IMR-90 (cell line): ENCODE measurements at regions not wholly inside any gene's neighbourhood (a gene's known extent, or its start where the extent isn't known, plus 50 kb on each side); places are given as distances from the start of the nearest gene placed in this dataset.

Experiments used
- ATAC-seq: fragments of 200-7000 bp; cut with Tn5 transposase; 2 replicates; pipeline ENCODE4 v1.9.1; 2020; ENCODE audit warnings: low read depth, mild to moderate bottlenecking, moderate library complexity
- BruUV-seq: library from RNA; stranded (reverse); fragments of 400-500 nt; replicated peaks from 2 replicates; lab custom pipeline; 2021; lab: Mats Ljungman, UMichigan
- CTCF ChIA-PET: fragments of 300-600 bp; formaldehyde crosslinking; extraction: SDS; loops from one replicate; lab custom pipeline; 2021; ENCODE audit warnings: antibody characterized with exemption; lab: Yijun Ruan, JAX
- POLR2A ChIA-PET: fragments of 300-600 bp; sonication (Branson Sonifier 250); formaldehyde crosslinking; loops from one replicate; lab custom pipeline; 2022; ENCODE audit warnings: antibody characterized with exemption; ENCODE audit not compliant: unreplicated experiment; lab: Charles Lee
- DNase-seq: peaks from one replicate; pipeline ENCODE4 v3.0.0; 2013
- H2AFZ ChIP-seq: replicated peaks from 2 replicates; pipeline ENCODE3; 2013; ENCODE audit warnings: low read length, mild to moderate bottlenecking; ENCODE audit not compliant: poor library complexity
- H2AK5ac ChIP-seq: 2 replicates; pipeline ENCODE4 v1.6.1; 2013; ENCODE audit warnings: low read depth, low read length, inconsistent platforms
- H2AK9ac ChIP-seq: replicated peaks from 2 replicates; pipeline ENCODE3; 2013; ENCODE audit warnings: mild to moderate bottlenecking, low read depth, low read length, moderate library complexity; ENCODE audit not compliant: poor library complexity
- H2BK120ac ChIP-seq: 2 replicates; pipeline ENCODE4 v1.6.1; 2013; ENCODE audit warnings: low read depth, low read length, inconsistent platforms
- H2BK15ac ChIP-seq: 3 replicates; pipeline ENCODE4 v1.6.1; 2013; ENCODE audit warnings: low read depth, low read length, inconsistent platforms
- H2BK20ac ChIP-seq: 2 replicates; pipeline ENCODE4 v1.6.1; 2013; ENCODE audit warnings: low read depth, mild to moderate bottlenecking, inconsistent platforms, low read length, moderate library complexity
- H2BK5ac ChIP-seq: 2 replicates; pipeline ENCODE4 v1.6.1; 2013; ENCODE audit warnings: mild to moderate bottlenecking, low read depth, low read length, inconsistent platforms; ENCODE audit not compliant: poor library complexity, severe bottlenecking
- H3K14ac ChIP-seq: replicated peaks from 2 replicates; pipeline ENCODE4 v1.6.1; 2013; ENCODE audit warnings: low read depth, low read length, inconsistent platforms
- H3K18ac ChIP-seq: 2 replicates; pipeline ENCODE4 v1.6.1; 2013; ENCODE audit warnings: low read depth, low read length, control low read depth
- H3K23ac ChIP-seq: 2 replicates; pipeline ENCODE4 v1.6.1; 2013; ENCODE audit warnings: low read depth, low read length, inconsistent platforms
- H3K27ac ChIP-seq: 2 replicates; pipeline ENCODE4 v1.5.1; 2013; ENCODE audit warnings: mild to moderate bottlenecking, control low read depth, low read length; ENCODE audit not compliant: insufficient read depth
- H3K27me3 ChIP-seq: 2 replicates; pipeline ENCODE4 v1.6.1; 2013; ENCODE audit warnings: low read length; ENCODE audit not compliant: control insufficient read depth, insufficient read depth
- H3K36me3 ChIP-seq: 2 replicates; pipeline ENCODE4 v1.6.1; 2013; ENCODE audit warnings: low read length, mixed read lengths; ENCODE audit not compliant: control insufficient read depth, insufficient read depth
- H3K4ac ChIP-seq: 2 replicates; pipeline ENCODE4 v1.6.1; 2013; ENCODE audit warnings: low read depth, low read length, inconsistent platforms
- H3K4me1 ChIP-seq: 2 replicates; pipeline ENCODE4 v1.6.1; 2013; ENCODE audit warnings: low read length, mixed read lengths; ENCODE audit not compliant: control insufficient read depth, insufficient read depth
- H3K4me2 ChIP-seq: 2 replicates; pipeline ENCODE4 v1.6.1; 2013; ENCODE audit warnings: low read depth, mild to moderate bottlenecking, control low read depth, low read length, moderate library complexity
- H3K4me3 ChIP-seq: 2 replicates; pipeline ENCODE4 v1.5.1; 2013; ENCODE audit warnings: low read depth, mild to moderate bottlenecking, control low read depth, low read length, moderate library complexity; ENCODE audit not compliant: insufficient read depth
- H3K56ac ChIP-seq: 2 replicates; pipeline ENCODE4 v1.6.1; 2013; ENCODE audit warnings: low read length, inconsistent platforms; ENCODE audit not compliant: insufficient read depth; ENCODE audit errors: extremely low read depth
- H3K79me1 ChIP-seq, 2 experiments: 2 replicates each; pipeline ENCODE4 v1.6.1; 2013; ENCODE audit warnings: low read length in 2 of 2, inconsistent platforms in 1 of 2, low read depth in 1 of 2
- H3K9ac ChIP-seq: 2 replicates; pipeline ENCODE4 v1.6.1; 2013; ENCODE audit warnings: low read depth, low read length, control low read depth
- H3K9me1 ChIP-seq: 2 replicates; pipeline ENCODE4 v1.6.1; 2013; ENCODE audit warnings: low read length, inconsistent platforms; ENCODE audit not compliant: insufficient read depth
- H3K9me3 ChIP-seq: 2 replicates; pipeline ENCODE4 v1.6.1; 2013; ENCODE audit warnings: low read length; ENCODE audit not compliant: control insufficient read depth, insufficient read depth
- H4K20me1 ChIP-seq: 2 replicates; pipeline ENCODE4 v1.6.1; 2013; ENCODE audit warnings: low read length, inconsistent platforms; ENCODE audit not compliant: insufficient read depth
- H4K5ac ChIP-seq: 2 replicates; pipeline ENCODE4 v1.6.1; 2013; ENCODE audit warnings: mild to moderate bottlenecking, low read depth, low read length, control low read depth
- H4K8ac ChIP-seq, 2 experiments: 2 replicates each; pipeline ENCODE4 v1.6.1; 2013; ENCODE audit warnings: low read depth in 2 of 2, low read length in 2 of 2, control low read depth in 1 of 2, inconsistent platforms in 1 of 2
- H4K91ac ChIP-seq: 2 replicates; pipeline ENCODE4 v1.6.1; 2013; ENCODE audit warnings: low read depth, low read length, inconsistent platforms; ENCODE audit not compliant: insufficient read depth
- BHLHE40 ChIP-seq: fragments of 150-350 bp; IDR thresholded peaks from 2 replicates; pipeline ENCODE4 v1.6.1; 2016; ENCODE audit warnings: mild to moderate bottlenecking, low read depth, low read length
- CEBPB ChIP-seq: IDR thresholded peaks from 2 replicates; pipeline ENCODE4 v1.6.1; 2012; ENCODE audit warnings: low read depth, low read length, improper control_type of control experiment
- CHD1 ChIP-seq: IDR thresholded peaks from 2 replicates; pipeline ENCODE4 v1.6.1; 2012; ENCODE audit warnings: low read depth, low read length, improper control_type of control experiment
- CTCF ChIP-seq: conservative IDR thresholded peaks from 2 replicates; pipeline ENCODE4 v1.5.1; 2012; ENCODE audit warnings: mild to moderate bottlenecking, low read depth, low read length, improper control_type of control experiment
- ELK1 ChIP-seq: fragments of 150-350 bp; IDR thresholded peaks from 2 replicates; pipeline ENCODE4 v1.6.1; 2016; ENCODE audit warnings: low read depth, mild to moderate bottlenecking, low read length, moderate library complexity, borderline replicate concordance
- FOS ChIP-seq: fragments of 150-350 bp; IDR thresholded peaks from 2 replicates; pipeline ENCODE4 v1.6.1; 2016; ENCODE audit warnings: low read depth, low read length
- MAZ ChIP-seq: IDR thresholded peaks from 2 replicates; pipeline ENCODE4 v1.6.1; 2012; ENCODE audit warnings: low read depth, mild to moderate bottlenecking, low read length, improper control_type of control experiment, moderate library complexity, borderline replicate concordance
- MXI1 ChIP-seq: IDR thresholded peaks from 2 replicates; pipeline ENCODE4 v1.6.1; 2012; ENCODE audit warnings: low read depth, mild to moderate bottlenecking, low read length, moderate library complexity, borderline replicate concordance
- NFE2L2 ChIP-seq: fragments of 150-350 bp; IDR thresholded peaks from 2 replicates; pipeline ENCODE4 v1.6.1; 2016; ENCODE audit warnings: low read depth, mild to moderate bottlenecking, low read length
- POLR2A ChIP-seq: IDR thresholded peaks from 2 replicates; pipeline ENCODE4 v1.6.1; 2012; ENCODE audit warnings: mild to moderate bottlenecking, low read depth, low read length
- RCOR1 ChIP-seq: IDR thresholded peaks from 2 replicates; pipeline ENCODE4 v1.6.1; 2012; ENCODE audit warnings: mild to moderate bottlenecking, low read length, improper control_type of control experiment; ENCODE audit not compliant: insufficient replicate concordance
- RFX5 ChIP-seq: IDR thresholded peaks from 2 replicates; pipeline ENCODE4 v1.8.0; 2012; ENCODE audit warnings: low read depth, mild to moderate bottlenecking, low read length, moderate library complexity
- WGBS, 2 experiments: methylation state at CpG; one replicate each; pipeline versions ENCODE4 v1.1.5 to v1.1.7; 2013; ENCODE audit warnings: missing lambda C conversion rate in 2 of 2; ENCODE audit not compliant: insufficient read length in 1 of 2; ENCODE audit errors: extremely low coverage in 2 of 2; 5-methylcytosine and 5-hydroxymethylcytosine counted together
- dilution Hi-C: fragments of 300-500 bp; cut with HindIII; formaldehyde crosslinking; loops from one replicate; pipeline ENCODE4 v1.14.3; 2018; ENCODE audit warnings: low sequenced_read_pairs; ENCODE audit not compliant: unreplicated experiment
- in situ Hi-C: fragments of 300-500 bp; cut with MboI; formaldehyde crosslinking; loops from 3 replicates; pipeline ENCODE4 v1.14.3; 2019; ENCODE audit warnings: low sequenced_read_pairs, inconsistent platforms, mixed read lengths
- intact Hi-C: fragments of 100-400 bp; cut with micrococcal nuclease; formaldehyde crosslinking; loops from 2 replicates; pipeline ENCODE4 v1.10.0; 2022

DNA sequence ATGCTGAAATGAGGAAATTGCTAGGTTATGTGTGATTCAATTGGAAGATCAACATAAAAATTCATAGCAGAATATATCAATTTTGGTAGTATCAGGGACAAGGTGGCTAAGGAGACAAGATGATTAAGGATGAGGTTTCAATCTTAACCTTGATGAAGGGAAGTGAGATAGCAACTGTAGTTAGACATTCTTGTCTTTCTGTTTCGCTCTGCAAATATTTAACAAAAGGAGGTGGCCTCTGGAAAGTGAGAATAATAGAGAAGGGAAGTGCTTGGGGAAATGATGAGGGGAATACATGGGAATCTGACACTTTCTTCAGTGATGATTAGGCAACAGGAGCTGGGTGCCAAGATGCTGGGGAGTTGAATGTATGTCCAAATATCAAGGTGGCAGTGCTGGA, 337.1 kb upstream of the PUDP start:
- no peaks in the 10 kb centered on the region for H4K20me1 ChIP-seq
- TF ChIP-seq MAZ, result no peak
- TF ChIP-seq FOS, result no peak
- TF ChIP-seq RFX5, result no peak
- TF ChIP-seq MXI1, result no peak
- no peak for TF ChIP-seq CTCF
- TF ChIP-seq CEBPB, result no peak
- no peak for TF ChIP-seq BHLHE40
- TF ChIP-seq RCOR1, result no peak
- no peak for TF ChIP-seq CHD1
- no peak for TF ChIP-seq ELK1
- no peak for TF ChIP-seq POLR2A
- no peak for TF ChIP-seq NFE2L2
- WGBS, 2 experiments, result no CpG with 5 or more reads among the region's 1 CpG
- H3K18ac ChIP-seq, result no peak overlapping the region
- H2AK5ac ChIP-seq, result no peak overlapping the region
- no peak overlapping the region for H4K91ac ChIP-seq
- H3K79me1 ChIP-seq, result no peaks in the 10 kb centered on the region
- in situ Hi-C loops (no loop called here), intact Hi-C loops (no loop called here), dilution Hi-C loops (no loop called here)
- no peak overlapping the region for H3K4me3 ChIP-seq
- no peak overlapping the region for H2BK20ac ChIP-seq
- no peak for ATAC-seq
- POLR2A ChIA-PET, result no interaction called here
- no peaks in the 10 kb centered on the region for H3K9me3 ChIP-seq
- H2BK5ac ChIP-seq, result no peak overlapping the region
- no peak overlapping the region for H3K4me2 ChIP-seq
- no TSS peak for BruUV-seq
- no peak overlapping the region for H2AK9ac ChIP-seq
- H4K5ac ChIP-seq, result no peak overlapping the region
- H2BK120ac ChIP-seq, result no peak overlapping the region
- H3K56ac ChIP-seq, result no peak overlapping the region
- H3K36me3 ChIP-seq, result no peaks in the 10 kb centered on the region
- no peaks in the 10 kb centered on the region for H3K9me1 ChIP-seq
- no peak overlapping the region for H3K4ac ChIP-seq
- H3K27me3 ChIP-seq, result no peaks in the 10 kb centered on the region
- no peak overlapping the region for H3K27ac ChIP-seq
- H3K9ac ChIP-seq, result no peak overlapping the region
- H3K14ac ChIP-seq, result no peak overlapping the region
- H2AFZ ChIP-seq, result no peak overlapping the region
- H2BK15ac ChIP-seq, result no peak overlapping the region
- no peak overlapping the region for H3K23ac ChIP-seq
- H3K4me1 ChIP-seq, result no peaks in the 10 kb centered on the region
- H4K8ac ChIP-seq, result no peak overlapping the region
- CTCF ChIA-PET, result no interaction called here
- DNase-seq, result no peak
